ENCODE measurements at regions not wholly inside any gene's neighbourhood (a gene's known extent, or its start where the extent isn't known, plus 50 kb on each side); places are given as distances from the start of the nearest gene placed in this dataset.

DNA sequence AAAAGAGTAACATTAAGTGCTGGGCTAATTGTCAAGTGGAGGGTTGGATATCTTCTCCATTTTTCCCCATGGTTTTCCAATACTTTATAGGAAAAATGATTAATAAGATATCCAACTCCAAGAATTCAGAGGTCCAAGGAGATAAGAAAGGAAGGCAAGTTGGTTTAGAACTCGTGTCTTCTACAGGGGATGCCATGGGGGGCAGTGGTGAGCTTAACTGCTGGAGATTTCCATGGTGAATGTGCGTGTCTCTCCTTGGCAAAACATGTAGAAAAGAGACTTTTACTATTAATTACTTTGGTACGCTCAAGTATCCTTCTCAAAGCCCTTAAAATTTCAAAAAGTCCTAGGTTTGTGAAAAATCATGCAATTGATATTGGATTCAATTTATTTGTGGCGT, 982.9 kb upstream of the RBFOX1 start:
- DNase-seq, result no peak

DNA sequence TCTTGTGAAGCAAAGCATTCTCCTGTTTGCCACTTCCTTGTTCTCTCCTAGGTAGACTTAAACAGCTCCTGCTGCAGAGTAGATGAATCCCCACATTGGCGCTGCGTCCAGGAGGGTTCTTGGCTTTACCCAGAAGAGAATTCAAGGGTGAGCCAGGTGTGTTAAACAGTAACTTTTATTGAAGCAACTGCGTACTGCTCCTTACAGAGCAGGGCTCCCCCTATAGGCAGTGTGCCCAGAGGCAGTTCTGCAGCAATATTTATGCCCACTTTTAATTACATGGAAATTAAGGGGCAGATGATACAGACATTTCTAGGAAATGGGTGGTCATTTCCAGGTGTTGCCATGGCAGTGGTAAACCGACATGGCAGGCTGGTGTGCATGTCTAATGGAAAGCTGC, 987.6 kb upstream of the RBFOX1 start:
- no peak for DNase-seq

DNA sequence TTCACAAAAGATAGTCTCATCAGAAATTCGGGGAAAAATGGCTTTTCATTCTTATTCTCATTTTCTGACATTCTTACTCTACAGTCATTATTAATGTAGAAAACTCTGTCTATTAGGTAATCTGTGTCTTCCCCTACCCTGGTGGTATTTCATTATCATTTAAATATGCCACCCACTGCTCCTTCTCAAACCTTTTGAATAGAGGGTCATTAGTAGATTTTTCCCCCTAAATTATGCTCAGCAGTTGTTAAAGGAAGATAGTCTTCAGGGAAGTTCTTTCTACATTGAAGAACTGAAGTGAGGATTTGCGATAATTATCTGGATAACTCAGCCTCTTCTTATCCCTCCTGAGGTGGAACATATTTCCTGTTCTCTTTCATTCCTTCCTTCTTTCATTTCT, 989.5 kb upstream of the RBFOX1 start:
- DNase-seq, result no peak

DNA sequence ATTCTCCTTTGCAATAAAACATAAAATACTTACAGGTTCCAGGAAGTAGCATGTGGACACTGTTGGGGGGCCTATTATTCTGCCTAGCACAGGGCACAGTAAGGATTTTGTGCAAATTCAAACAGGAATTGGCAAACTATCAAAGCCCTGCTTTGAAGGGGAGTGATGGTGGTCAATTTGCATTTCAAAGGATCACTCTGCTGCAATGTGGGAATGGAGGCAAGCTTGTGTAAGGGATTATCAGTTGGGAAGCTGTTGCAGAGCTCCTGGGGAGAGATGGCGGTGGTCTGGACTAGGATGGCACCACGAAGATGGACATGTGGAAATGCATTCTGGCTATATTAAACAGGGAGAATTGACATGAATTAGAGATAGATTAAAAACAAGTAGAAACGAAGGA, 990.7 kb upstream of the RBFOX1 start:
- DNase-seq, result no peak

DNA sequence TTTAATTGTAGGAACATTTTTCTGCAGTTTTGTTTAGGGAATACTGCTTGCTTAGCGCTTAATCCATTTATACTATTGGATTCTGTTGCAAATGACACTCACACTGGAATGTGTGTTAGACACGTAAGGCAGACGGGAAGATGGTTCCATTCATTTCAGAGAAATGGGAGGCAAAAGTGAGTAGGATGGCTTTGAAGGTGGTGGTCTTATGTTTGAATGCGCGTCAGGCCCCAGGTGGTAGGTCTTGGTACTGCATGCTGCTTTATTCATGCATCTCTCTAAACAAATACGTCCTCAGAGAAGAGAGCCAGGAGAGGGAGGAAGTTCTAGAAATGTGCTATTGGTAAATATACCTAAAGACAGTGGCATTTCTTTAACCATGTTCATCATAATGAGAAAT, 997.6 kb upstream of the RBFOX1 start:
- no peak for DNase-seq

DNA sequence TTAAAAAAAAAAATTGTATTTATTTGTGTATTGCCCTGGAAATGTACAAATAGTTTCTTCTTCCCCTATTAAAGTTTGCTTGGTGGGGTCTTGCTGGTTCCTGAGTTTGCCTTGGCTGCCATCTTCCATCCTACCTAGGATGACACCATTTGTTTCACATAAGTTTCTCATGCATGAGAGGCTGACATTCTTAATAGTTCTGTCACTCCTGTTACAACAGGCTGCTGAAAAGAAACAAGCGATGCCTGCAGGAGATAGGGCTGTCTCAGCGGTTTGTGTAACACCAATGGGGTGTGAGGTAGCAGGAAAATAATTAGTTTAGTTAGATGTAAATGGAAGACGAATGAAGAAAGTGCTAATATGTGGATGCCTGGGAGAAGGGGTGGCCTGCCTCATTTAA, 1000.9 kb upstream of the RBFOX1 start:
- DNase-seq, result no peak

DNA sequence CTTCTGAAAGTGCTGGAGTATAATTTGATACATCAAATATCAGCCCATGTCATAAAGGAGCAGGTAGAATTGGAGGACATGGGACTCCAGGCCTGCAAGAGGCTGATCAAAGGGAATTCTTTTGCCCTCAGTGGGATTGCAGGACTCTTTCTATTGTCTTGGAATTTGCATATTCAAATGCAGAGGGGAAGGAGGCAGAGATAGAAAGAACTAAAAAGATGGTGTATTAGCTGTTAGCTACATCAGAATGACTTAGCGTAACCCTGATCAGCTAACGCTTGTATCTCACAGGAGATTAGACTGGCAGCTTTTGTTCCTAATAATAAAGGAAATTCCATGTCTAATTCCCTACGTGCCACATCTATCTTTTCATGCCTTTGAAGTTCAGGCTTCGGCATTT, 1014.7 kb upstream of the RBFOX1 start:
- DNase-seq, result no peak

DNA sequence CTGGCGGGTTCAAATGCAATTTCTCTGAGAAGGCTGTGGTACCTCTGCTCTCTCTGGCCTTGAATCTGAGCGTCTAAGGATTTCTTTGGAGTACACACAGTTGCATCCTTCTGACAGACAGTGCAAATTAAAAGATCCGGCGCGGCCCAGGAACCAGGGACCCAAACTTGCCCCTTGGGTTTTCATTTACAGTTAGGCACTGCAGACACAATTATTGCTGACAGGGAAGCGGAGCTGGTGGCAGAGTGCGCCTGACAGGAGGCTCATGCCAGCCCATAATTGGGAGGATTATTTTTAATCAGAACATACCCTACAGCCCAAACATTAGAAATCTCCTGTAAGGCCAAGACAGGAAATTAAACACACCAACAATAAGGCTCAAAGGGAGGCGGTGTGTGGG, 1023.4 kb upstream of the RBFOX1 start:
- no peak for DNase-seq

DNA sequence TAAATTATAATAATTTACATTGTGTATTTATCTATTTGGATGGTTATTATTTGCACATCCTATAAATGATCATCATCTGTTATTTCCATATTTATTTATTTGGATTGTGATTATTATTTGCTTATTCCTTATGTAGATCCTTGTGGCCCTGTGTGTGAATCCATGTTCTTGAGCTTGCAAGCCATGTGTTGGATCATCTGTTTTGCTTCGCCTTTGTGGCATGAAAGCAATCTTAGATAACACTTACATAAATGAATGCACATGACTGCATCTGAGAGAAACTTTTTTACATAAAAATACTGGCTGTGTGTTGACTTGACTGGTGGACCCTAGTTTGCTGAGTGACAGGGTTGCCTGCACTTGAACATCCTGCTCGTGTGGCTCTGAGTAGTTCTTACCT, 1024.5 kb upstream of the RBFOX1 start:
- no peak for DNase-seq

DNA sequence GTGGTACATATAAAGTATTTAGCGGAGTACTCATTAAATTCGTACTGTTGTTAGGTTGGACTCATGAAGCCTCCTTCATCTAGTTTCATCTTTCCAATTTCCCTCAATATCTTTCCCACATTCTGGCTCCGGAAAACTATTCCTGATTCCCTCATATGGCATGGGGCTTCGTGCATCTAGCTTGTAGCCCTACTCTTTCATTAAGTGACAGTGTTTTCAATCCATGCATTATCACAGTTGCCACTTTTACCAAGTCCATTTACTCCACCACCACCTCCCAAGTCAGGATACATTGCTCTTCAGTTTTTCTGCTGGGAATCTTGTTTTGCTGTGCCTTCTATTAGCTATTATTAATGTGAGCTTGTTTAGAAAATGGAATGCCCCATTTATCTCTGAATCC, 1032.1 kb upstream of the RBFOX1 start:
- no peak for DNase-seq

DNA sequence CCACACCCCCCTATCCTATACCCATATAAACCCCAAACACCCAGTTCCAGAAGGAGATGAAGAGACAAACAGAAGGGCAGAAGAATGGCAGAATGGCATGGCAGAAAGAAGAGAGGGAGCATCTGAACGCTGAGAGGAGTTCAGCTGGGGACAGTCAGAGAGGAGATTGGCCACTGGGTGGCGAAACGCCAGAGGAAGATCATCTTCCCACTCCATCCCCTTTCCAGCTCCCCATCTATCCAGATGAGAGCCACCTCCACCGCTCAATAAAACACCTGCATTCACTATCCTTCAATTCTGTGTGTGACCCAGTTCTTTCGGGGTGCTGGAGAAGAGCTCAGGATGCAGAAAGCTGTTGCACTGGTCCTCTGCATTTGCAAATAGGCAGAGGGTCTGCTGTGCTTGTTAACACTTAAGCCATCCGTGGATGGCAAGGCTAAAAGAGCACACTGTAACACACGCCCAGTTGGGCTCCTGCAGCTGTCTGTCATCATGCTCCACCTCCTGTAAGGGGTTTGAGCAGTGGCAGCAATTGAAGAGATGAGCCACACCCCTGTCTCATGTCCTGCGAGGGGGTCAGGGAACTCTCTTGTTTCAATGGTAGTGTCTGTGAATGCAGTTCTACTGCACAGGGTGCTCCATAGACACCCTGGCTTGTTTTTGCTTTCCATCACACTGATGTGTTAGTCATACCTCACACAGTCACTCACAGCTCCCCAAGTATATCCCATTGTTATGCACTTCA, 1034.8 kb upstream of the RBFOX1 start:
- no peak for DNase-seq

DNA sequence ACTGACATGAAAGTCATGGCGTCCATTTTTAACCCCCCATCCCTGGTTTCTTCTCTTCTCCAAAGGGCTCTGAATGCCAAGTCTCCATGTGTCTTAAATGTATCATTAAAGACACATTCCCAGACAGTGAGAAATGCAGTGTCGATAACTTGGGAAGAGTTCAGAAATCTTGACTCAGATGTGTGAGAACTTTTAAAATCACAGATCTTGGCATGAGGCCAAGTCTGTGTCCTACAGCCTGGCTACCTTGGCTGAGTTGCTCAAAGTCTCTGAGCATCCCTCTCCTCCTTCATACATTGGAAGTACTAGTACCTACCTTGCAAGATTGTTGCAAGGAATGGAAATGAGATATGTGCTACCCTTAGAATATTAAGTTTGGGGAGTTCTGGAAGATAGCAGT, 1046.5 kb upstream of the RBFOX1 start:
- DNase-seq, result no peak

DNA sequence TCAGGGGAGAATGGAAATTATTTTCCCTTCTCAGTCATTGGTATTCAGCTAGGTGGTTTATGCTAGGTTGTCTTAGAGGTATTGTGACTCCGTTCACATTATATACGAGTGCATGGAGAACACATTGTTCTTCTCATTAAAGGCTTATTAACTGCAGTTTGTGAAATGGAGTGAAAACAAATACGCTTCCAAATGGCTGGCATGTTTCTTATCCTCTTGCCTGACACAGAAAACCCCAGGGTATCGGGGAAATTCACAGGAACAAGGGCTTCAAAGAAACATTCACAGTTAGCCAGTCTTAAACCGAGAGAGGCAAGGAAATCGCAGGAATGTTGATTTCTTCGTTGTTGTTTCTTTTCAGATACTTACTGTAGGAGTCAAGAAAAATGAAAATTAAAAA, 1047.9 kb upstream of the RBFOX1 start:
- no peak for DNase-seq

DNA sequence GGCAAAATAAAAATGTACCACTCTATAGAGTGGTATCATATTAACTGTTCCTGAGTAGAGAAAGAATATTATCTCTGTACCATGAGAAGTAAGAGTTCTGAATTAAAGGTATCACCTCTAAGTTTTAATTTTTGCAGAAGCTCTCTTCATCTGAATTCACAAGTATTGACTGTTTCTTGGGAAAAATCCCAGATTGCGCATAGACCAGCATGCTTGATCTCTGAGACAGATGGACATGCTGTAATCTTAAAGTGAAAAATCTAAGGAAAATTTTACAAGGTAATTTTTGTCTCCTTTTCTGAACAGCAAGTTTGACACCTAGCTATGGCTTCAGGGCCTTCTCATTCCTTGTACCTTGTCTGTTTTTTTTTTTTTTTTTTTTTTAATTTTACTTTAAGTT, 1050.7 kb upstream of the RBFOX1 start:
- no peak for DNase-seq

DNA sequence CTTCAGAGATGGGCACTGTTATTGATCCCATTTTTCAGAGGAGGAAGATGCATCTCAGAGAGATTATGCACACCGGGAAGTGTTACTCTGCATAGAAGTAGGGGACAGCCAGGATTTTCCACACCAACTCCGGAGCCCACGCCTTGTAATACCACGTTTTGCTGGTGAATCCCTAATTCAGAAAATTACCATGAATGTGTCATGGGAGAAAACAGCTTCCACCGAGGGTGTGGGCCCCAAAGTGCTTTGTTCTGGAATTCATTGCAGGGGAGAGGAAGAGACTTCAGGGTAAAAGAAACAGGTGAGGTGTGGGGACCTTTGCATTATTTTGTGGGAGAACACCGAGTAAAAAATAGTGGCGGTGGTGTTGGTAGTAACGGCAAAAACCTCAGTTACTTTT, 1051.4 kb upstream of the RBFOX1 start:
- no peak for DNase-seq

DNA sequence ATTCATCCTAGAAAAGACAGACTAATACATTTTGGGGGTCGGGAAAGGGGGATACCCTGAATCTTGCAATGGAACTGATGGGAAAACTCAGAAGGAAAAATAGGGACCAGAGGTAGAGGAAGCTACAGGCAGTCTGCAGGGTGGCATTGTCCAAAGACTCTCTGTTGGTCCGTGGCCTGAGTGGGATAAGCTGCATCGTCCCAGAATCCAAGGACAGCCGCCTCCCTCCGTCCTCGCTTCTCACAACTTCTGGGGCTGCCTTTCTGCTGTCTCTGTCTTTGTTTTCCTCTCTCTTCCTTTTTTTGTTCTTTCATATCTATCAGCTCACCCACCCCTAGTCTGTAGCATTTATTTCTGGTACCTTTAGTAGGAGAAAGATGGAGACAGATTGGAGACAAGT, 1052.6 kb upstream of the RBFOX1 start:
- no peak for DNase-seq

DNA sequence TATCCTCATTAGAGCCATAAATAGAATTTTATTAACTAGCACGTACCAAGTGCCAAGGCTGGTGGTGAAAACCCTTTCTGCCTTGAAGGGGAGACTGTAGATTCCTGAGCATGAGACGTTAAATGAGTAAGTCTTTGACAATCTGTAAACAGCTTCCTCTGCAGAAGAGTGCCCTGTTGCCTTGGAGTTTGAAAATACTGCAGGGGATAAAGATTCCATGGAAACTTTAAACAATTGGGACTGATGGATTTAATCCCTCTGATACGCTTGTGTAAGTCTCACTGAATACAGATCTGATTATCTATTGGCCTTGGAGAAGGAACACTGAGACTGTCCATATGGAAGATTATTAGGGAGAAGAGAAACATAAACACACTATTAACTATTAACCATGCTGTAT, 1053.4 kb upstream of the RBFOX1 start:
- no peak for DNase-seq

DNA sequence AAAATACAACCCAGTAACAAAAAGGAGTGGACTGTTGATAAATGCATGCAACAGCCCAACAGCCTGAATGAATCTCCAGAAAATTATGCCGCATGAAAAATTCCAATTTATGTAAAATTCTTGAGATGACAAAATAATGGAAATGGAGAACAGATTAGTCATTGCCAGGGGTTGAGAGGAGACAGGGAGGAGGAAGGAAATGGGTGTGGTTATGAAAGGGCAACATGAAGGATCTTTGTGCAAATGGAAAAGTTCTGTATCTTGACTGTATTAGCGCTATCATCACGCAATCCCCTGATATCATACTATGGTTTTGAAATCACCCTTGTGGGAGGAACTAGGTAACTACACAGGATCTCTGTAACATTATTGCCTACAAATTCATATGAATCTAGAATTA, 1058.3 kb upstream of the RBFOX1 start:
- no peak for DNase-seq

DNA sequence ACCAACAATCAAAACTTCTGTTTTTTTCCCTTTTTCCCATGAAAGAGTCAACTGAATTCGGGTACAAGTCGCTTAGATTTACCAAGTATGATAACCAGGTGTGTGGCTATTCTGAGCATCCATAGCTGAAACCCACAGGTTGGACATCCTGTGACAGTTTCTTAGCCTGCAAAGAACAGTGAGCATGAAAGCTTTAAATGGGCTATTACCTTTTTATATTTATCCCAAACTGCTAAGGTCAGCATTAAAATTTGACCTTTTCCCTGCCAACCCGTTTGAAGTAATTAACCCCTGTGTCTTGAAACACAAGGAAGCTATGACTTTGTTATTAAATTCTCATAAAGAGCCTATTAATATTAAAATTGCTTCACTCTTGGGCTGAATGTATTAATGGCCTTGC, 1065.0 kb upstream of the RBFOX1 start:
- no peak for DNase-seq

DNA sequence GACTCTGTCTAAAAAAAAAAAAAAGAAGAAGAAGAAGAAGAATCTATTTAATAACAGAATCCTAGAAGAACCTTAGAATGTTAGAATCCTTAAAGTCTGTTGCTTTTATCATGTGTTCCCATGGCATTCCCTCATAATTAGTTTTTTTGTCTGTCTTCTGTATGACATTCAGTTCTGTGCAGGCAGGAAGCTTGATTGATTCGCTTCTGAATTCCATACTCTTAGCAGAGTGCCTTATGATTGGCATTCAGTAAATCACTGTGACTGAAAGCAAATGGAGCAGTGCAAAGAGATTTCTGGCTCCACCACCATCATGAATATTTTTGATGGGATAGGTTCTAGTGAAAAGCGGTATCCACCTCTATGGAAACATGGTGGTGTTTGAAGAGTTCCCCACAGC, 1065.9 kb upstream of the RBFOX1 start:
- DNase-seq, result no peak

DNA sequence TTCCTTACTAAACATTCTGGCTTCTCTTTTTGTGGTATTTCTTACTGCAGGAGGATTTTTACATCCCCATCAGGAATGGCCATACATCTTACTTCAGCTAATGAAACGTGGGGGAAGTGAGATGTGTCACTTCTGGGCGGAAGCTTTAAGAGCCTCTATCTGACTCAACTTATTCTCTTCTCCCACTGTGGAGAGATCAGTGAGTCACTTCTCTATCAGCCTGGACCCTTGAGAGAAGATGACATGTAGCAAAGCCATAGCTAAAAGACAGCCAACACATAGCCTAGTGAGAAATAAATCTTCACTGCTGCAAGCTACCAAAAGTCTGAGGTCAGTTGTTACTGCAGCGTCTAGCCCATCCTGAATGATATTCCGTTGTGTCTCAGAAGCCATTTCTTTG, 1066.7 kb upstream of the RBFOX1 start:
- DNase-seq, result no peak

DNA sequence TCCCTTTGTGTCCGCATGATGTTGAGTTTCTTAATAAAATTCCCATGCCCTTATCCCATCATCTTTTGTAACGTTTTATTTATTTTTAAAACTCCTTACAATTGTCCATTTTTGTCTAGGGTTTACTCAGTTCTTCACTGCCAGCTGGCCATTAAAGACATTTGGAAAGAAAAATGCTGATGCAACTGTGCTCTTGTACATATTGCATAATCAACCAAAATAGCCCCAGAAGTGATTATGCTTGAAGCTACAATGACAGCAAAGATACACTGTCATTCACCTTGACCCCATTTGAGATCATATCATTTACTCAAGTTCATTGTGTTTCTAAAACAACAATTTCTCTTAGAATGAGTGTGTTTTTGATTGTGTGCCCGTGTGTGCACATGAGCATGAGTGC, 1074.6 kb upstream of the RBFOX1 start:
- DNase-seq, result no peak

DNA sequence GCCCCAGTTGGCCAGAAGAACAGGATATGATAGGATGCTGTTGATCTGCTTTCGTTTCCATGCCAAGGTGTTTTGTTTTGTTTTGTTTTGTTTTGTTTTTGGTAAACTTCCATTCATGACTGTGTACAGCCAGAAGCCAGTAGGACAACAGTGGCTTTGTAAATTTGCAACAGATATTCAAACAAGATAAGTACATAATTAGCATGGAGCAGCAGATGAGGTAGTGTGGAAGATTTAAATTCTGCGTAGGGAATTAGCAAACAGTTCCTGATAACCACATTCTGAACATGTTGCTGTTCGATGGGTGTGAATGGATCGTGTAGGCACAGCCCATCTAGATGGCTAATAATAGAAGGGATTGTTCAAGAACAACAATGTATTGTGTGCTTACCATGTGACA, 1080.1 kb upstream of the RBFOX1 start:
- no peak for DNase-seq

DNA sequence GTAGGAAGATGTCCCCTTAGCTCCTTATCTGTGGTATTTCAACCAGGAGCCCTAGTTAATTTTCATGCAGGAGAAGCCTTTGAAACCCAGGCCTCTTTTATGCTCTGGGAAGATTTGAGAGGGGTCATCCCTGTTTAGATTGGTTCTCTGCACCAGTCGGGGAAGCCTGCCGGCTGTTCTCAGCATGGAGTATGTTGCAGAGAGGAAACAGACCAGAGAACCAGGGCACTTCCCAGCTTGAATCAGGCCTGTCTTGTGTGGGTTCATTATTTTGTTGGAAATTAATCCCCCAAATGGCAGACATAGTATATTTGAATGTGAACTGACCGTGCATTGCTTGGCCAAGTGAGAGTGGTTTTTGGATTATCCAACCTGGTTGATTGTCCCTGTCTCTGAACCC, 1082.1 kb upstream of the RBFOX1 start:
- no peak for DNase-seq

DNA sequence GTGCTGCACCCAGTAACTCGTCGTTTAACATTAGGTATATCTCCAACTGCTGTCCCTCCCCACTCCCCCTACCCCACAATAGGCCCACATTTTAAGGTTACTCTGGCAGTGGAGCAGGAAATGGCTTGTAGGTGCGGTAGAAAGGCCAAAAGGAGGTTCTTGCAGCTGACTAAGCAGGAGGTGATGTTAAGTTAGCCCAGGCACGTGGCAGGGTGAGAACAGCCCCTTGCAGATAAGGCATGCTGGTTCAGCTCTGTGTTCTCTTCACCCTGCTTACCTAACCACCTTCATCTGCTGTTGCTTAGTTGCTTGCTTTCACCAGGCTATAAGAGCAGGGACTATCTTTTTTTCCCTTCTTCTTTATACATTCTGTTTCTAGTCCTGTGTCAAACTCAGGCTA, 1082.8 kb upstream of the RBFOX1 start:
- no peak for DNase-seq

DNA sequence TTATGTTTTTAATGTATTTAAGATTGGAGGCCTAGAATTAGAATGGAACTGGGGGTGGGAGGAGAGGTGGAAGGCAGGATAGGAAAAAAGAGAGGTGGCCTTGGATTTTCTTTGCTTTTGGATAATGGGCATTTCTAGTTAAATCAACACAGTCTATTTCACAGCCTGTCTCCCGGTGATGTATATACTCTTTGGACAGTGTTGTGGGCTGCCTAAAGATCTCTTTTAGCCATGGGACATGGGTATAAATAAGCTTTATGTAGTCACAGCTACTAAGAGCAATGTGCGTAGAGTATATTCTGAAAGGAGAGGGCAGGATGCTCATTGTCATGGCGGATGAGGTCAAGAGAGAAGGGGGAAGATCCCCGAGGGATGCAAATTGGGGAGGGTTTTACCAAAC, 1084.4 kb upstream of the RBFOX1 start:
- no peak for DNase-seq
